ENCODE measurements at regions not wholly inside any gene's neighbourhood (a gene's known extent, or its start where the extent isn't known, plus 50 kb on each side); places are given as distances from the start of the nearest gene placed in this dataset.
"Not testable (repeated sequence)": the region's sequence is repeated elsewhere in the genome, so short reads cannot be mapped to it uniquely, and the experiment has no call there.

GRCh38 chr5:20797216-20797615 is 809.2 kb upstream of the CDH18 start:
- not testable (repeated sequence) for H3K27me3 ChIP-seq (ENCODE audit: control insufficient read depth, insufficient read depth, low read length); H3K27ac ChIP-seq (ENCODE audit: low read depth, low read length); H3K4me1 ChIP-seq (ENCODE audit: control insufficient read depth, insufficient read depth, low read length); H3K4me3 ChIP-seq (ENCODE audit: low read length); H3K9ac ChIP-seq (ENCODE audit: low read length); H3K36me3 ChIP-seq (ENCODE audit: control insufficient read depth, insufficient read depth, low read length)

GRCh38 chr5:20784755-20785154 is 796.8 kb upstream of the CDH18 start:
- not testable (repeated sequence) for H3K36me3 ChIP-seq (ENCODE audit: control insufficient read depth, insufficient read depth, low read length); H3K4me3 ChIP-seq (ENCODE audit: low read length); H3K27ac ChIP-seq (ENCODE audit: low read depth, low read length); H3K4me1 ChIP-seq (ENCODE audit: control insufficient read depth, insufficient read depth, low read length); H3K27me3 ChIP-seq (ENCODE audit: control insufficient read depth, insufficient read depth, low read length); H3K9ac ChIP-seq (ENCODE audit: low read length)

- not testable (repeated sequence) for H3K9ac ChIP-seq (ENCODE audit: low read length)
These were observed 795.5 kb upstream of the CDH18 start for GRCh38 chr5:20783484-20783883.

GRCh38 chr5:20771338-20771737 is 783.3 kb upstream of the CDH18 start:
- H3K27me3 ChIP-seq (ENCODE audit: control insufficient read depth, insufficient read depth, low read length); H3K36me3 ChIP-seq (ENCODE audit: control insufficient read depth, insufficient read depth, low read length); H3K9ac ChIP-seq (ENCODE audit: low read length); H3K27ac ChIP-seq (ENCODE audit: low read depth, low read length); H3K4me3 ChIP-seq (ENCODE audit: low read length); H3K4me1 ChIP-seq (ENCODE audit: control insufficient read depth, insufficient read depth, low read length): not testable (repeated sequence)

More at GRCh38 chr5:20783484-20783883, 795.5 kb upstream of the CDH18 start:
- H3K27ac ChIP-seq (ENCODE audit: low read depth, low read length); H3K4me3 ChIP-seq (ENCODE audit: low read length); H3K36me3 ChIP-seq (ENCODE audit: control insufficient read depth, insufficient read depth, low read length); H3K4me1 ChIP-seq (ENCODE audit: control insufficient read depth, insufficient read depth, low read length); H3K27me3 ChIP-seq (ENCODE audit: control insufficient read depth, insufficient read depth, low read length): not testable (repeated sequence)

- H3K9ac ChIP-seq (ENCODE audit: low read length); H3K4me3 ChIP-seq (ENCODE audit: low read length); H3K4me1 ChIP-seq (ENCODE audit: control insufficient read depth, insufficient read depth, low read length); H3K27ac ChIP-seq (ENCODE audit: low read depth, low read length); H3K27me3 ChIP-seq (ENCODE audit: control insufficient read depth, insufficient read depth, low read length); H3K36me3 ChIP-seq (ENCODE audit: control insufficient read depth, insufficient read depth, low read length): not testable (repeated sequence)
These were observed 777.1 kb upstream of the CDH18 start for GRCh38 chr5:20765074-20765473.

- not testable (repeated sequence) for H3K4me1 ChIP-seq (ENCODE audit: control insufficient read depth, insufficient read depth, low read length); H3K4me3 ChIP-seq (ENCODE audit: low read length); H3K9ac ChIP-seq (ENCODE audit: low read length); H3K27ac ChIP-seq (ENCODE audit: low read depth, low read length); H3K27me3 ChIP-seq (ENCODE audit: control insufficient read depth, insufficient read depth, low read length); H3K36me3 ChIP-seq (ENCODE audit: control insufficient read depth, insufficient read depth, low read length)
These were observed 771.5 kb upstream of the CDH18 start for GRCh38 chr5:20759459-20759858.

GRCh38 chr5:20752179-20752578 is 764.2 kb upstream of the CDH18 start:
- H3K36me3 ChIP-seq (ENCODE audit: control insufficient read depth, insufficient read depth, low read length); H3K4me1 ChIP-seq (ENCODE audit: control insufficient read depth, insufficient read depth, low read length); H3K27me3 ChIP-seq (ENCODE audit: control insufficient read depth, insufficient read depth, low read length); H3K4me3 ChIP-seq (ENCODE audit: low read length); H3K27ac ChIP-seq (ENCODE audit: low read depth, low read length); H3K9ac ChIP-seq (ENCODE audit: low read length): not testable (repeated sequence)

GRCh38 chr5:20735715-20736114 is 747.7 kb upstream of the CDH18 start:
- not testable (repeated sequence) for H3K4me1 ChIP-seq (ENCODE audit: control insufficient read depth, insufficient read depth, low read length); H3K36me3 ChIP-seq (ENCODE audit: control insufficient read depth, insufficient read depth, low read length); H3K27ac ChIP-seq (ENCODE audit: low read depth, low read length); H3K27me3 ChIP-seq (ENCODE audit: control insufficient read depth, insufficient read depth, low read length); H3K9ac ChIP-seq (ENCODE audit: low read length); H3K4me3 ChIP-seq (ENCODE audit: low read length)

- H3K9ac ChIP-seq (ENCODE audit: low read length); H3K36me3 ChIP-seq (ENCODE audit: control insufficient read depth, insufficient read depth, low read length); H3K27me3 ChIP-seq (ENCODE audit: control insufficient read depth, insufficient read depth, low read length); H3K4me1 ChIP-seq (ENCODE audit: control insufficient read depth, insufficient read depth, low read length); H3K27ac ChIP-seq (ENCODE audit: low read depth, low read length); H3K4me3 ChIP-seq (ENCODE audit: low read length): not testable (repeated sequence)
These were observed 744.2 kb upstream of the CDH18 start for GRCh38 chr5:20732223-20732622.

- H3K36me3 ChIP-seq (ENCODE audit: control insufficient read depth, insufficient read depth, low read length); H3K9ac ChIP-seq (ENCODE audit: low read length); H3K4me3 ChIP-seq (ENCODE audit: low read length); H3K4me1 ChIP-seq (ENCODE audit: control insufficient read depth, insufficient read depth, low read length); H3K27ac ChIP-seq (ENCODE audit: low read depth, low read length); H3K27me3 ChIP-seq (ENCODE audit: control insufficient read depth, insufficient read depth, low read length): not testable (repeated sequence)
These were observed 733.3 kb upstream of the CDH18 start for GRCh38 chr5:20721286-20721685.

- not testable (repeated sequence) for H3K9ac ChIP-seq (ENCODE audit: low read length)
These were observed 723.6 kb upstream of the CDH18 start for GRCh38 chr5:20711520-20712155.

GRCh38 chr5:20707634-20708033 is 719.6 kb upstream of the CDH18 start:
- not testable (repeated sequence) for H3K9ac ChIP-seq (ENCODE audit: low read length); H3K27me3 ChIP-seq (ENCODE audit: control insufficient read depth, insufficient read depth, low read length); H3K4me1 ChIP-seq (ENCODE audit: control insufficient read depth, insufficient read depth, low read length); H3K36me3 ChIP-seq (ENCODE audit: control insufficient read depth, insufficient read depth, low read length); H3K27ac ChIP-seq (ENCODE audit: low read depth, low read length); H3K4me3 ChIP-seq (ENCODE audit: low read length)

More at GRCh38 chr5:20711520-20712155, 723.6 kb upstream of the CDH18 start:
- H3K4me1 ChIP-seq (ENCODE audit: control insufficient read depth, insufficient read depth, low read length); H3K36me3 ChIP-seq (ENCODE audit: control insufficient read depth, insufficient read depth, low read length); H3K4me3 ChIP-seq (ENCODE audit: low read length); H3K27me3 ChIP-seq (ENCODE audit: control insufficient read depth, insufficient read depth, low read length); H3K27ac ChIP-seq (ENCODE audit: low read depth, low read length): not testable (repeated sequence)

GRCh38 chr5:20694121-20694520 is 706.1 kb upstream of the CDH18 start:
- no peak overlapping the region for H3K27ac ChIP-seq (ENCODE audit: low read depth, low read length)
- H3K36me3 ChIP-seq (ENCODE audit: control insufficient read depth, insufficient read depth, low read length): no peaks in the 10 kb centered on the region
- H3K4me1 ChIP-seq (ENCODE audit: control insufficient read depth, insufficient read depth, low read length): no peaks in the 10 kb centered on the region
- H3K27me3 ChIP-seq (ENCODE audit: control insufficient read depth, insufficient read depth, low read length): no peaks in the 10 kb centered on the region
- H3K9ac ChIP-seq (ENCODE audit: low read length): no peak overlapping the region
- H3K4me3 ChIP-seq (ENCODE audit: low read length): no peak overlapping the region

All from rectal smooth muscle tissue (tissue), 1 donor.